Lung (tissue), 11 donors: ENCODE measurements at regions not wholly inside any gene's neighbourhood (a gene's known extent, or its start where the extent isn't known, plus 50 kb on each side); places are given as distances from the start of the nearest gene placed in this dataset.

ENCODE experiments used
- ATAC-seq: fragments of 200-7000 bp; cut with Tn5 transposase; one replicate; pipeline ENCODE4 v1.9.1; 2020; ENCODE audit warnings: moderate number of reproducible peaks; ENCODE audit not compliant: insufficient read depth, low FRiP score
- DNase-seq, 3 donors: peaks; one replicate each; pipeline ENCODE4 v3.0.0-alpha.2; 2013 to 2017
- H3K27ac ChIP-seq, 2 donors: one replicate each; pipeline ENCODE4 v1.5.1; 2013; ENCODE audit warnings: mild to moderate bottlenecking in 2 of 2, moderate library complexity in 2 of 2, control low read depth in 1 of 2, inconsistent platforms in 1 of 2, low read depth in 1 of 2, low read length in 1 of 2
- H3K27me3 ChIP-seq, 3 donors: one replicate each; pipeline ENCODE4 v1.5.1; 2013; ENCODE audit warnings: low read length in 2 of 3; ENCODE audit not compliant: control insufficient read depth in 3 of 3, insufficient read depth in 3 of 3
- H3K36me3 ChIP-seq, 4 donors: one replicate each; pipeline ENCODE4 v1.5.1; 2013; ENCODE audit warnings: low read length in 4 of 4, mild to moderate bottlenecking in 1 of 4, moderate library complexity in 1 of 4; ENCODE audit not compliant: control insufficient read depth in 4 of 4, insufficient read depth in 4 of 4
- H3K4me1 ChIP-seq, 5 donors: one replicate each; pipeline ENCODE4 v1.5.1; 2013; ENCODE audit warnings: low read length in 5 of 5, mild to moderate bottlenecking in 2 of 5, moderate library complexity in 1 of 5; ENCODE audit not compliant: control insufficient read depth in 5 of 5, insufficient read depth in 5 of 5
- H3K4me3 ChIP-seq: one replicate; pipeline ENCODE4 v1.5.1; 2013; ENCODE audit warnings: mild to moderate bottlenecking, control low read depth, moderate library complexity
- H3K9ac ChIP-seq, 2 donors: one replicate each; pipeline ENCODE4 v1.5.1; 2013; ENCODE audit warnings: low read length in 2 of 2, control low read depth in 1 of 2; ENCODE audit not compliant: insufficient read depth in 1 of 2
- H3K9me3 ChIP-seq, 4 donors: one replicate each; pipeline ENCODE4 v1.5.1; 2013; ENCODE audit warnings: low read length in 3 of 4, mild to moderate bottlenecking in 1 of 4, moderate library complexity in 1 of 4; ENCODE audit not compliant: control insufficient read depth in 4 of 4, insufficient read depth in 3 of 4
- WGBS, 2 donors: extraction: QIAGEN DNeasy Blood & Tissue Kit; methylation state at CpG; one replicate each; pipeline ENCODE4 v1.1.7; 2013; 5-methylcytosine and 5-hydroxymethylcytosine counted together
- TF ChIP-seq, protein P1 (sequence below): IDR thresholded peaks from 2 replicates; pipeline ENCODE4 v1.5.1; 2012; ENCODE audit warnings: mild to moderate bottlenecking; ENCODE audit errors: control extremely low read depth, extremely low read depth
- donor health status: control.
- donor health status: control.
- donor health status: Bipolar disorder and iron deficiency.
- donor health status: healthy.
- donor health status: DM: yes; HTN: yes; CAD: no.

DNA sequence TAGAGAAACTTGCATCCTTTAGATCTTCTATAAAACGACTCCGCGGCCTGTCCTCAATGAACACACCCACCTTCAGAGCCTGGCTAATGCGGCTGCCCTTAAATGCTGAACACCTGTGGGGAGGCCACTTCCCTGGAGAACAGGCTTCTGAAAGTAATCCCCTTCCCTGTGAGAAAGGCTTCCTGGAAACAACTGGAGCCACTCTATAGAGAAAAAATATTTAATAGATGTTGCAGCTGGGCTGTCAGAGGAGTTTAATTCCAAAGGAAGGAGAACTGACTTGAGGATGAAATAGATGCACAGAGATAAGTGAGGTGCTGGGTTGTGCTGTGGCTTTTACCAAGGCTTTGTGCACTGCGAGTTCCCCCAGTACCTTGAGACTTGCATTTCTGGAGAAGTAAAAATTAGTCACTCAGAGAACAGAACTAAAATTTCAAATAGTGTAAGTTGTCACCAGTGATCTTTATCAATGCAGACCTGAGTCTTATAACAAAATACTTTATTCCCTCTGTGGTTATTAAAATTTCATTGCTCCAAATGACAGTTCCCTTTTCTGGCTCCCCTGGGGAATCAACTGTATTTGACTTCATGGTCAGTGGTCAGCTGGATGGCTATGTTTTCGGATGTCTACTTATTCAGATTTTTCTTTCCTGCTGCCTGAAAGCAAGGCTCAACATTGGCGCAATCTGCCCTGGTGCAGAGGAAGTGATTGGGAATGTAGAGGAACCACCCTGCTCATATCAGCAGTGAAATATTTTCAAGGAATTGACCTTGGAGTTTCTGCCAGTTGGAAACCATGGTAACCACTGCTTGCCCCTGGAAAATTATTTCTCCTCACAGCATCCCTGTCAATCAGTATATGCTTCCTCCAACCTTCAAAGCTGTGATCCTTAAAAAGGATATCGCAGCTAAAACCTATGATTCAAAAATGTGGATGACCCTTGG, 238.8 kb downstream of the SMARCA2 start:
- no peak overlapping the region for H3K9ac ChIP-seq
- DNase-seq, result no peak
- no peak overlapping the region for H3K4me3 ChIP-seq
- ATAC-seq, result no peak
- WGBS, 2 donors, result 80 to 82% methylated on average over 8 of the region's 8 CpGs
- no peaks in the 10 kb centered on the region for H3K4me1 ChIP-seq
- TF ChIP-seq, protein P1, sequence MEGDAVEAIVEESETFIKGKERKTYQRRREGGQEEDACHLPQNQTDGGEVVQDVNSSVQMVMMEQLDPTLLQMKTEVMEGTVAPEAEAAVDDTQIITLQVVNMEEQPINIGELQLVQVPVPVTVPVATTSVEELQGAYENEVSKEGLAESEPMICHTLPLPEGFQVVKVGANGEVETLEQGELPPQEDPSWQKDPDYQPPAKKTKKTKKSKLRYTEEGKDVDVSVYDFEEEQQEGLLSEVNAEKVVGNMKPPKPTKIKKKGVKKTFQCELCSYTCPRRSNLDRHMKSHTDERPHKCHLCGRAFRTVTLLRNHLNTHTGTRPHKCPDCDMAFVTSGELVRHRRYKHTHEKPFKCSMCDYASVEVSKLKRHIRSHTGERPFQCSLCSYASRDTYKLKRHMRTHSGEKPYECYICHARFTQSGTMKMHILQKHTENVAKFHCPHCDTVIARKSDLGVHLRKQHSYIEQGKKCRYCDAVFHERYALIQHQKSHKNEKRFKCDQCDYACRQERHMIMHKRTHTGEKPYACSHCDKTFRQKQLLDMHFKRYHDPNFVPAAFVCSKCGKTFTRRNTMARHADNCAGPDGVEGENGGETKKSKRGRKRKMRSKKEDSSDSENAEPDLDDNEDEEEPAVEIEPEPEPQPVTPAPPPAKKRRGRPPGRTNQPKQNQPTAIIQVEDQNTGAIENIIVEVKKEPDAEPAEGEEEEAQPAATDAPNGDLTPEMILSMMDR, result no peak
- H3K36me3 ChIP-seq, result no peaks in the 10 kb centered on the region
- no peak overlapping the region for H3K27ac ChIP-seq
- H3K9me3 ChIP-seq, result no peaks in the 10 kb centered on the region
- H3K27me3 ChIP-seq, result no peaks in the 10 kb centered on the region

DNA sequence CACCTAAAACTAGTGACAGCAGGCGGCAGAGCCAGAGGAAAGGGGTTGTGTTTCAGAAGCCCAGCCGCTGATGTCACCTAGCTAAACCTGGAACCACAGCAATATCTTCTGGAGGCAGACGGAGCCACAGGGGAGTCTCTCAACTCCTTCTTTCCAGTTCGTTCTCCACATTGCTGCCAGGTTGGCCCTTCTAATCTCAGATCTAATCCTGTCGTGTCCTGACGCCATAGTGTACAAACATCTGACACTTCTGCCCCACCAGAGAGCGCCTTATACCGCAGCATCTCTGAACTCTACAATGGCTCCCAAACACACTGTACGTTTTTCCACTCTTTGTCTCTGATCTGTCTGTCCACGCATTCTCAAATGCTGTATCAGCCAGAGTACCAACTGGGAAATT, 240.0 kb downstream of the SMARCA2 start:
- no peak for DNase-seq
- ATAC-seq, result no peak
- Histone ChIP-seq H3K27ac (no peak overlapping the region), H3K9me3 (no peaks in the 10 kb centered on the region), H3K4me3 (no peak overlapping the region), H3K9ac (no peak overlapping the region), H3K4me1 (no peaks in the 10 kb centered on the region), H3K27me3 (no peaks in the 10 kb centered on the region), H3K36me3 (no peaks in the 10 kb centered on the region)
- 87 to 90% methylated on average over 10 of the region's 10 CpGs for WGBS, 2 donors
- TF ChIP-seq, protein P1, result no peak

DNA sequence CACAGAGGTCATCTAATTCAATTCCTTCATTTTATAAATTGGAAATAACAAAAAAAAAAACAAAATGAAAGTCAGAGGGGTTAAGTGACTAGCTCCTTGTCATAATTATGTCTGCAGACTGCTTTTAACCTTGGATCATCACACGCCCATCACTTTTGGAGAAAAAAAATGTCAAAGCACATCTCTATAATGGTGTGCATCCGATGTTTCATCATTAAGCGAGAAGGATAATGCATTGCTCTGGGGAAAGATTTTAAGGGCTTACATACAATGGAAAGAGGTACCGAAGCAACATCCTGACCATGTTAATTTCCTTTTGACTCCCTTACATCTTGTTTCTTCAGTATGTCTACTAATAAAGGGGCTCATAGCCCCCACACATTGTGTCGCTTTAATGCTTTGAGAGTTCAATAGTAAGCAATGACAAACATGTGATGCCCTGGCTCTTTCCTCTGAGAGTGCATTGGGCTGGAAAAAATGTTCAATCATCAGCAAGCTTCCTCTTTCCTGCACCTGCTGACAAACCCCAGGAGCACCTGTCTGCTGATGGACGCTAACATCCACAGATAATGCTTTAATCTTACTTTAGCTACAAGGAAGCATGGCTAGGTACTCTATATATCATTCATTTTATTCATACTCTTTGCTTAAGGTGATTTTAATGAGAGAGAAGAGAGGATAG, 242.2 kb downstream of the SMARCA2 start:
- H3K9me3 ChIP-seq, result no peaks in the 10 kb centered on the region
- 91 to 92% methylated on average over 6 of the region's 6 CpGs for WGBS, 2 donors
- no peak overlapping the region for H3K9ac ChIP-seq
- TF ChIP-seq, protein P1, result no peak
- no peak overlapping the region for H3K4me3 ChIP-seq
- no peak for ATAC-seq
- no peak overlapping the region for H3K27ac ChIP-seq
- H3K4me1 ChIP-seq, result peaks cover 0 to 11% (median 3%) of the 10 kb centered on the region in 5 donors
- no peak for DNase-seq
- no peaks in the 10 kb centered on the region for H3K27me3 ChIP-seq
- no peaks in the 10 kb centered on the region for H3K36me3 ChIP-seq
